ENCODE measurements at regions not wholly inside any gene's neighbourhood (a gene's known extent, or its start where the extent isn't known, plus 50 kb on each side); places are given as distances from the start of the nearest gene placed in this dataset.

DNA sequence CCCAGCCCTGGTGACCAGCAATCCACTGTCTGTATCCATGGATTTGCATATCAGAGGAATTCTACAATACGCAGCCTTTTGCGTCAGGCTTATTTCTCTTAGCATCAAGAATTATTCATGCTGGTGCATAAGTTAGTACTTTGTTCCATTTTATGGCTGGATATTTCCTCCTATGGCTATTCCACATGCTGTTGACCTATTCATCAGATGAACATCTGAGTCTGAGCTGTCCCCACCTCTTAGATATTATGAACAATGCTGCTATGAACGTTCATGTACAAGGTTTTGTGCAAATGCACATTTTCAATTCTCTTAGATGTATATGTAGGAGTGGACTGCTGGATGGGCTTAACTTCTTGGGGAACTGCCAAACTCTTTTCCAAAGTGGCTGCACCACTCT lies 79.0 kb upstream of the CST7 start:
- TF ChIP-seq CTCF (IDR thresholded peaks at IDR 0.05; ENCODE audit: low read length): no peak
- no peak for TF ChIP-seq EZH2 (optimal IDR thresholded peaks at IDR 0.05; ENCODE audit: low read depth, low read length)
